ENCODE measurements at regions not wholly inside any gene's neighbourhood (a gene's known extent, or its start where the extent isn't known, plus 50 kb on each side); places are given as distances from the start of the nearest gene placed in this dataset.

GRCh38 chr11:98137437-98137836 lies 883.3 kb upstream of the CNTN5 start:
- no peak for TF ChIP-seq CTCF (IDR thresholded peaks at IDR 0.05)
- no peak for TF ChIP-seq EP300 (IDR thresholded peaks at IDR 0.05; ENCODE audit: low read depth)
